ENCODE measurements at regions not wholly inside any gene's neighbourhood (a gene's known extent, or its start where the extent isn't known, plus 50 kb on each side); places are given as distances from the start of the nearest gene placed in this dataset.
"Not testable (repeated sequence)": the region's sequence is repeated elsewhere in the genome, so short reads cannot be mapped to it uniquely, and the experiment has no call there.

- no peak for DNase-seq
Observed at GRCh38 chr4:71081192-71081591, 87.7 kb downstream of the DCK start.

- DNase-seq, result no peak
Observed at GRCh38 chr4:71093745-71094144, 100.3 kb downstream of the DCK start.

DNA sequence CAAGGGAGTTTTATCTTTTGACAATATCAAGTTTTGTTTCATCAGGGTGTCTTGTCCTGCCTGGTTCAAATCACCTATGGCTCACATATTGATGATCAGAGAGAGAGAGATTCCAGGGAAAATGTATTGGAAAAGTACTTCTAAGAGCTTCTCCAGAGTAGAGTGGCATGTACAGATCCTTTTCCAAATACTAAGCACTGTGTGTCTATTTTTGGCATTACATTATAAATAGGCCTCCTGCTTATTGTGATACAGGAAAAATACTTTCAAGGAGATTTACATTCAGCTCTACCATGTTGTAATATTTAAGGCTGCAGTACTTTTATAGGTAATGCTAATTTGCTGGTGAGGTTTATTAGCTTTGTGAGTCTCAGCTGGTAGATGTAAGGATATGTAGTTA is 100.8 kb downstream of the DCK start:
- no peak for DNase-seq

DNA sequence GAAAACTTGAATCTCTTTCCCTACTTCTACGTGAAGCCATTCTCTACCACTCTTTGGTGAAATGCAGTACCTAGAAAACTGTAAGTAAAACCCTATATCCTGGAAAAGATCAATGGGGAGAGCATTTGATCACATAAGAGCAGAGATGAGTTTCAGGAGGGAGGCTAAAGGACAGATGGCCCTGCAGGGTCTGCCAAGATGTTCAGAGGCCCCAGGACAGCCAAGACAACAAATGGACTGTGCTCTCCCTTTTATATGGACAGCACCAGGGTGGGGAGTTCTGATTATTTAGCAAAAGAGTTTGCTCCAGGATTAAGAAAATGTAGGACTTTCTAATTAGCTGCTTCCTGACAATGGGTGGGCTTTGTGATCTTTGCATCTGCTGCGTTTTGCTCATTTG is 101.7 kb downstream of the DCK start:
- DNase-seq, result no peak

- no peak for DNase-seq
Observed at GRCh38 chr4:71095545-71095944, 102.1 kb downstream of the DCK start.

- no peak for DNase-seq
Observed at GRCh38 chr4:71107726-71108125, 114.3 kb downstream of the DCK start.

DNA sequence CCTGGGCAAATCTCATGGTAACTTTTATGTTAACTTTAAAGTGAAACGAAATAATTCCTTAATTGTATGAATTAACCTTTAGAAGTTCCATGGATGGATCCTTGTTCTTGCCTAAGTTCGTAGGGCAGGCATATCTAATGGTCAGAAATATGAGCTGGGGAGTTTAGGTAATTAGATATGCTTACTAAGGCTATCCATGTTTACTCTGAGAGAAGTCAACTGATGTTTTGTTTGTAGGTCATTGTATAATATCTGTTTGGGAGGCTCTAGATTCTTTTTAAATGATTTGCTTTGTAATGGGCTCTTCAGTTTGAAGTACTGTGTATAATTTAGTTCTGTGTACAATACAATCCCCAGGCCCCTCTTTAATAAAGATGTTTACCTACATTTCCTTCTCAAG is 117.0 kb downstream of the DCK start:
- no peak for DNase-seq

DNA sequence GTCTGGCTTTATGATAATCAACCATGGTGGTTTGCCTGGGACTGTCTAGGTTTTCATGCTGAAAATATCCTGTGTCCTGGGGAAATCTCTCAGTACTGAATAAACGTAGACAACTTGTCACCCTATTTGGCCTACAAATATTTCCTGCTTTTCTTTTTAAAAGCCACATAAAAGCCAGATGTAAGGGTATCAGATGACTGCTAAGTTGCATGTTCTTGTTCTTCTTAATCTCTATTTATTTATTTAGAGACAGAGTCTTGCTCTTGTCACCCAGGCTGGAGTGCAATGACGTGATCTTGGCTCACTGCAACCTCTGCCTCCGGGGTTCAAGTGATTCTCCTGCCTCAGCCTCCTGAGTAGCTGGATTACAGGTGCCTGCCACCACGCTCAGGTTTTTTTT is 117.7 kb downstream of the DCK start:
- not testable (repeated sequence) for DNase-seq

GRCh38 chr4:71113294-71113693 is 119.8 kb downstream of the DCK start:
- DNase-seq, result no peak

- DNase-seq, result no peak
Observed at GRCh38 chr4:71120831-71121524, 127.5 kb downstream of the DCK start.

DNA sequence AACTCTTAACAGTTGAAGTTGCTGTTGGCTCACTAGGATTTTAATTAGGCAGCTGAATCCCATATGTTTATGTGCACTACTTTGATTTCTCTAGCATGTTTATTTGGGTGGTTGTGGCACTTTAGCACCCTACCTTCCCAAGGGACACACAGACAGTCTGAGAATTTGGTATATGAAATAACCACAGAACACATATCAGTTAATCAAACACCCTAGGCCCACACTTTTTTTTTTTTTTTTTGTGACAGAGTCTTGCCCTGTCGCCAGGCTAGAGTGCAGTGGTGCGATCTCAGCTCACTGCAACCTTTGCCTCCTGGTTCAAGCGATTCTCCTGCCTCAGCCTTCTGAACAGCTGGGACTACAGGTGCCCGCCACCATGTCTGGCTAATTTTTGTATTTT is 130.5 kb downstream of the DCK start:
- DNase-seq, result no peak

DNA sequence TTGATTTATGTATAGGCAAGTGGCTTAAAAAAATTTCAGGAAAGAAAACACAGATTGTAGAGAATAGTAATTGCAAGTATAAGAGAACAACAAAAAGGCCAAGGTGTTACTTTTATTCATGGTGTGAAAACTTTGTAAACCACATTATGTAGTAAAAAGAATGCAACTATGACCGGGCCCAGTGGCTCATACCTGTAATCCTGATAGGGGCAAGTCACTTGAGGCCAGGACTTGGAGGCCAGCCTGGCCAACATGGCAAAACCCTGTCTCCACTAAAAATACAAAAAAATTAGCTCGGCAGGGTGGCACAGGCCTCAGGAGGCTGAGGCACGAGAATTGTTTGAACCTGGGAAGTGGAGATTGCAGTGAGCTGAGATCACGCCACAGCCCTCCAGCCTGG is 131.7 kb downstream of the DCK start:
- DNase-seq, result no peak

DNA sequence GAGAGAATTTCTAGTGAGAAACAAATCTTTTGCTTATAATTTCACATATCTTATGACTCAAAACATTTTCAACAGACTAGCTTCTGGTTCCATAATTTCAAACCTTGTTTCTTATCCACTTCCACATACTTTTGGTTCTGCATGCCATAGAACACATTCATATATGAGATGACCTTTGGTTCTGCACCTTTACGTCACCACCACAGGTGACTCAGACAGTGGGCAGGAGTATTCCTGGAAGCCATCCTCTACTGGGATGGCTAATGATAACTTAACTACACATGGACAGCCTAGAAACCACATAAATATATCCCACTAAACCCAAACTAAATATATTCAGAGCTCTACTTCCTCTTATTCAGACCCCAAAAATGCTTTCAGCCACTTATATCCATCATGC is 133.3 kb downstream of the DCK start:
- no peak for DNase-seq

DNA sequence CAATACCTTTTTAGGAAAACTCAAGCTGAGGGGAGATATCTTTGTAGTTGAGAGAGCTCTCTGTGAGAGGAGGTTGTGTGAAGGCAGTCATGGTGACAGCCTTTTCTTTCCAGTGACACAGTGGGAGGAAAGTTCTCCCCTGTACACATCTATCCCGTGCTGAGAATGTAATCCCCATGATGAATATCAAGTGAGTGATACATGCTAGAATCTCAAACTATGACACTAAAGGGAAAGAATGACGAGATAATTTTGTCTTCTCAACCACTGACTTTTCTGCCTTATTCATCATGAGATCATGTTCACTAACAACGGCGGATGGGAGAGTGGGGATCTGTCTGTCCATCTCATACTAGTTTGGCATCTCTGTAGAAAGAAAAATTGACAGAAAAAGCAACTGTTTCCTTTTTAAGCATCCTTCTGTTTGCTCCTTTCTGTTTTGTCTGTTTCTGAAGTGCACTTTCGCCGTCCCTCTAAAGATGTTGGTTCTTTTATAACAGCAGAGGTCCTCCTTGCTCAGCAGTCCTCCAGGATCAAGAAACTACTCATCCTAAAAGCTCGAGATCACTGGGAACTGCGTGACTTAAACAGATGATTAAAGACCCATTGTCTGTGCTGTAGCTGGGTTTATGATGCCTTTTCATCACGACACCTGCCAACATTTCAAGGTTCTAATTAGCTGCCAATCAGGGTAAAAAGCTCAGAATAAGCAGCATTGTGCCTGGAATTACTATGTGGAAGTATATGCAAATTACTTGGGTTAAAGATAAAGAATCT is 137.6 kb downstream of the DCK start:
- DNase-seq, result no peak

GRCh38 chr4:71132486-71132885 is 139.0 kb downstream of the DCK start:
- no peak for DNase-seq

DNA sequence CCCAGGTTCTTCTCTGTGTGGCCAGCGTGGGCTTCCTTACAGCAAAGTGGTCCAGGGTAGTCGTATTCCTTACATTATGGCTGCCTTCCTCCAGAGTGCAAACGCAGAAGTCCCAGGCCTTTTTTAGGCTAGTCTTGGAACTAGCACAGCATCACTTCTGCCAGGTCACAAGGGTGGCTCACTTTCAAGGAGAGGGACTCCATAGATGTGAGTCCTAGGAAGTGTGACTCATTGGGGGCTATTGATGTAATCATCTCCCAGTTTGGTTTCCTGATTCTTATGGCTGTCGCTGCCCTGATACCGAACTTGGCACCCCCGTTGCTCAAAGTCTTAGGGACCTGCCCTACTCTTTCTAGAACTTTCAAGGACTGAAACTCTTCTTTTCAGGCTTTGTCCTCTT is 140.0 kb downstream of the DCK start:
- no peak for DNase-seq

- no peak for DNase-seq
Observed at GRCh38 chr4:71136071-71136470, 142.6 kb downstream of the DCK start.

DNA sequence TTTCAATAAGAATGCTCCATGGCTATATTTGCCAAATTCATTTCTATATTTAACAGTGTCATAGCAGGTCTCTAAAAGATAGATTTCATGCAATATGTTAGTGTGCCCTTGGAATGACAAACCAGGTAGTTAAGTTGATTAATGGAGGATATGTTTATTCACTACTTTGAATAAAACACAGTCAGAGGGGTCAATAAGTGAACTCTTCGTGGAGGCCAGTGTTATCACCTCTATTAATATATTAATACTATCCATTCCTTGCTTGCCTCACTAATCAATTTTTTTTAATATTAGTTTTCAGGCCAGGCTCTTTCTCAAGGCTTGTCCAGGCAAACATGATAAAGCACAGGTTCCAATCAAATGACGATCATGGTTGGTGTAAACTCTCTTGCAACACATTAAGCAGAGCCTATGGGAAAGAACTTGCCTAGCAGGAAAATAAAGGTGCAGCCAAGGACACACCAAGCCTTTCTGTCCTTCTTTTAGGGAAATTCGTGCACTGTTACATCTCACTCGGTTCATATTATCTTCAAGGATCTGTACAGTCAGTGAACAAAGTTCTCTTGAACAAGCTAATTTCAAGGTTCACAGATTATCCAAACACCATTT is 144.7 kb downstream of the DCK start:
- DNase-seq, result no peak

DNA sequence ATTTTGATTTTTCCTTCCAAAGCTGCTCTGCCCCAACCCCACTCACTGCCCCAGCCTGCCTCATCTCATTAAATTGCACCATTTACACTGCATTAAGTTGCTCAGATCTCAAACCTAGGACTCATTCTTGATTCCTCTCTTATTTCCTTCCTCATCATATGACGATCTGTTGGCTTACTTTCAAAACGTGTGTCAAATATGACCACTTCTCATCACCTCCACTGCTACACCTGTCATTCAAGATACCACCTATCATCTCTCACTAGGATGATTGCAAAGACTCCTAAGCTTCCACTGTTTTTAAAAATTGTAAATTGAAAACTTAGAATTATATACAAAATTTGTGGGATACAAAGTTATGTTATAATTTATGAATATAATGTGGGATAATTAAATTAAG is 147.1 kb downstream of the DCK start:
- no peak for DNase-seq

DNA sequence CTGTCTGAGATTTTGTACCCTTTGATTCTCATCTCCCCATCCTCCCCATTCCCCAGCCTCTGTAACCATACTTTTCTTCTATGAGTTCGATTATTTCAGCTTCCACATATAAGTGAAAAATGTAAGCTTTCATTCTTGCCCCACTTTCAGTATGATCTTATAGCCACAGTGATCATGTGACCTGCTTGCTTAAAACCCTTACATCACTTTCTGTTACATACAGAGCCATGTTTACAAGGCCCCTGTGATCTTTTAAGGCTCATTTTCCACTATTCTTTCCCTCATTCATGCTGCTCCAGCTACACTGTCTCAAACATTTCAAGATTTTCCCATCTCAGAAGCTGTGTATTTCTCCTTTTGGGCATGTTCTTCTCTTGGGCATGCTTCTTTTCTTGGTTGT is 147.7 kb downstream of the DCK start:
- DNase-seq, result no peak

DNA sequence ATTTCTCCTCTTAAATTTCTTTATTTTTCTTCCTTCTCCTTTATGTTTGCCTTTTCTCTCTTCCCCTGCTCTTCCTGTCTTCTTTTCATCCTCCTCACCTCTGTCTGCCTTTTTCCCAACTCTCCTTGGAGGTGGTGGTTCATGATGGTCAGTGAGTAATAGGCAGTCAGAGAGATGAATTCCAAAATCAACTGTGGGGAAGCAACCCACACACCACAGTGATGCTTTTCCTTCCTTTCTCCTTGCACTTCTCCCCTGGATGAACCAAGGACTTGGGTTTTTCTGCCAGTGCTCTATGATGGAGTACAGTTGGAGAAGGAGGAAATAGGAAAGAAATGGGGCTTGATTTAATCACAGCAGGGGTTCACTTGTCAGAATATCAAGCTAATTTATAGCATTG is 153.8 kb downstream of the DCK start:
- no peak for DNase-seq

DNA sequence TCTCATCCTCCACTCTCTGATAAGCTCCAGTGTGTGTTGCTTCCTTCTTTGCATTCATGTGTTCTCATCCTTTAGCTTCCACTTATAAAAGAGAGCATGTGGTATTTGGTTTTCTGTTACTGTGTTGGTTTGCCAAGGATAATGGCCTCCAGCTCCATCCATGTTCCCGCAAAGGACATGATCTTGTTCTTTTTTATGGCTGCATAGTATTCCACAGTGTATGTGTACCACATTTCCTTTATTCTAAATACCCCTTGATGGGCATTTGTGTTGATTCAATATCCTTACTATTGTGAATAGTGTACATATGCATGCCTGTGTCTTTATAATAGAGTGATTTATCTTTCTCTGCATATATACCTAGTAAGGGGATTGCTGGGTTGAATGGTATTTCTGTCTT is 155.1 kb downstream of the DCK start:
- no peak for DNase-seq

GRCh38 chr4:71151054-71151453 is 157.6 kb downstream of the DCK start:
- DNase-seq, result no peak

- DNase-seq, result no peak
Observed at GRCh38 chr4:71156616-71157015, 163.2 kb downstream of the DCK start.

All from activated CD8-positive, alpha-beta memory T cell treated with anti-CD3 and anti-CD28 coated beads, Interleukin-2, amount 50 U/mL, for 4 hours (primary cell).